HG03457 (cell line): ENCODE measurements at regions not wholly inside any gene's neighbourhood (a gene's known extent, or its start where the extent isn't known, plus 50 kb on each side); places are given as distances from the start of the nearest gene placed in this dataset.
"Not testable (repeated sequence)": the region's sequence is repeated elsewhere in the genome, so short reads cannot be mapped to it uniquely, and the experiment has no call there.

Experiments
- ATAC-seq: cut with Tn5 transposase; IDR thresholded peaks from one replicate; pipeline ENCODE4 v1.9.1; 2021; ENCODE audit warnings: moderate number of reproducible peaks; ENCODE audit not compliant: unreplicated experiment

DNA sequence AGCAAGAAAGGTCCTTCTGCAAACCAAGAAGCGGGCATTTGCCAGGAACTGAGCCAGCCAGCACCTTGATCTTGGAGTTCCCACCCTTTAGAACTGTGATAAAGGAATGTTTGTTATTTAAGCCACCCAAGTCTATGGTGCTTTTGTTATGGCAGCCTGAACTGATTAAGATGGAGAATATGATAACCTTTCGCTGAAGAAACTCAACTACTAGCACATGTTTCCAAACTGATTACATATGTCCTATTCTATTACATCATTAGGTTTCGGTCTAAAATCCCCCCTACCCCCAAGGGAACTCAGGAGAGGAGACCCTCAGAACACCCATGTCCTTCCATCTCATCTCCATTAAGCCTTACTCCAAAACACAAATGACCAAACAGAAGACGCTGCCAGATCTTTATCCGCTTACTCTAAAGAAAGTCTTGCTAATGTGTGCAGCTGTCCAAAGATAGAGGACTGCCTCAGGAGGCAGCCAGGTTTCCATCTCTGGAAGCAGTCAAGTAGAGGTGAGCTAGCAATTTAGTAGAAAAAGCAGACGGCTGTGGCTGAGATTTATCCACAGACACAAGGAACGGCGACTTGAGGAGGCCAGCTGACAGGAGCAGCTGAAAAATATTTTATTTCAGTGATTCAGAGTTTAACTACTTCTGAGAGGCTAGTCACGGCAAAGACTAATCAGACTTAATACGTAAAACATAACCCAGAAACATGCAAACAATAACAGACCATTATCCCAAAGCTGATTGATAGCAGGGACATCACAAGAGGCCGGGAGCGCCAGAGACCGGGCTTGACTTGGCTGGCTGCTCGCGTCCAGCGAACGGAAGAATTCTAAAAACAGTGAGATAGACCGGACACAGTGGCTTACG, 611.4 kb upstream of the CDH5 start:
- no peak for ATAC-seq

GRCh38 chr16:65752522-65752844, 614.0 kb upstream of the CDH5 start:
- no peak for ATAC-seq

DNA sequence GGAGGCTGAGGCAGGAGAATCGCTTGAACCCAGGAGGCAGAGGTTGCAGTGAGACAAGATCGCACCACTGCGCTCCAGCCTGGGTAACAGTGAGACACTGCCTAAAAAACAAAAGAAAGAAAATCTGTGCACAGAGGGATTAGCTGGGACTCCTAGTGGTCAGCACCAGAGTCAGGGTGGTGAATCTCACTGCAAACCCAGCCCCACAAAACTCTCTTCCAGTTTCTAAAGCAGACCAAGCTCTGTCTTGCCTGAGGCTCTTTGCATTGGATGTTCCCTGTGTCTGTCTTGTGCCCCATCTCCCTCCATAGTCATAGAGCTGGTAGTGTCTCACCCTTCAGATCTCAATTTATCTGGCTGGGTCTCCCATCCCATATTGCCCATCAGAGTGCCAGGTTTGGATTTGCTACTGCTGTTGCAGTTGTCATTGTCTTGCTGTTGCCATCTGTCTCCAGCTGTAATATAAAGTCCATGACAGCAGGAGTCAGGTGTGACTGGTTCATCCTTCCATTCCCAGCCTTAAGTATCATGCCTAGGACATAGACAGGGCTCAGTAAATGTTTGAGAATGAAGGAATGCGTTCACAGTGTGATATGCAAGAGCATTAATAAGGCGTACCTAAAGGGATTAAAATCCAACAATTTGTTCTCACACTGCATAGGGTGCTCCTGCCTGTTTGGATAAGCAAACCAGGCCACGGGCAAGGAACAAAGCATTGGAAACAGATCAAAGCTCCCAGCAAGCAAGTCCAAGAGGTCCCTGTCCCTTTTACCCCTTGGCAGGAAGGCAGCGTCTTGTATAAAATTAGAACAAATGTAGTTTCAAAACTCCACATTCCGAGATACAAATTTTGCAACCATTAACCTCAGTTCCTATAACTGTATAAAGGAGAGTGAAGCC, 614.6 kb upstream of the CDH5 start:
- ATAC-seq = no peak

DNA sequence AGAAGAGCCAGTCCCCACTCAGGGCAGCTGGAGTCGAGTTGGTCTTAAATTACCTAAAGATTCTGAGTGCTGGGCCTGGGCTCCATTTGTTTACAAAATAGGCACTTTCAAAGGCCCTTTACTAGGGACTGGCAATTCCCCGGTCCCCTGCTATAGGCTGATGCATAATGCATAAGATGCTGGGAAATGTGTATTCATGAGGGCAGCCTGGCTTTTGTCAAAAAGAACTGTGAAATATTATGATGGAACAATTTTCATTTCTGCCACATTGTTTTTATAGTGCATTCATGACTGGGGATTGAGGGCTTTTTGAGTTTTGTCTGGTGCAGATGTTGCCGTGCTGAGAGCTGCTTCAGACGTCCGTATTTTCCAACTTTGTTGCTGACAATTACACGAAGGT, 617.0 kb upstream of the CDH5 start:
- ATAC-seq = no peak

- no peak for ATAC-seq
Measured at GRCh38 chr16:65746941-65747340, 619.5 kb upstream of the CDH5 start.

DNA sequence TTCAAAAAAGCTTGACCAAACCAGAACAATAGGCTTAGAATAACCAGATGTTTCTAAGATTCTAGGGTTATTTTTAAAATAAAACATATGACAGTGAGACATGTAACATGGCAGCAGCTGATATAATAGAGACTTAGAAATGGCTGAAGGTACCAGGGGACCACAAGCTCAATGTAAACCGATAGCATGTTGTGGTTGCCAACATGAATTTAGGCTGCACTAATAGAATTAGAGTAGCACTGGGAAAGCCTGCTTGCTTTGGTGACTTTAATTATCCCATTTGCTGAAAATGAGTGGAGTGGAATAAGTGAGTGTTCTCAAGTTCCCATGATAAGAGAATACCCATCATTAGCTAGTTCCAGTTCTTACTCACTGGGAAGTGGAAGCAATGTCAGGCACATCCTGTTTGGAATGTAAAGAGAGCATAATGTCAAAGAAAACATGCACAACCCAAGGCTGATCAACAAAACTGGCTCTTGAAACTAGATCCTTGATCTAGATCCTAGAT, 621.2 kb upstream of the CDH5 start:
- ATAC-seq = no peak

DNA sequence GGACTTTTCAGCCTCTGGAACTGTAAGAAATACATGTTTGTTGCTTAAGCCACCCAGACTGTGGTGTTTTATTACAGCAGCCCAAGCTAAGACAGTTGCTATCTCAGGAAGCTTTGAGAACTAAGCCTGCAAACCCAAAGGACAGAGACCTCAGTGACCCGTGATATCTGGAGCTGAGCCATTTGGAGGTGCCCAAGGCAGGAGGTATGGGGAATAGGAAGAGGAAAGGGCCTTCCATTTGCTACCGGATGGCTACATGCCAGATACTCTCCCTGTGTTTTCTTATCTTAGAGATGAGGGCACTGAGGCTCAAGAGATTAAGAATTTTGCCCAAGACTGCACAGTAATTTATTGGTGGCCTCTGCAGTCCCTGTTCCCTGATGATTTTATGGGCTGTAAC, 622.1 kb upstream of the CDH5 start:
- ATAC-seq = no peak

DNA sequence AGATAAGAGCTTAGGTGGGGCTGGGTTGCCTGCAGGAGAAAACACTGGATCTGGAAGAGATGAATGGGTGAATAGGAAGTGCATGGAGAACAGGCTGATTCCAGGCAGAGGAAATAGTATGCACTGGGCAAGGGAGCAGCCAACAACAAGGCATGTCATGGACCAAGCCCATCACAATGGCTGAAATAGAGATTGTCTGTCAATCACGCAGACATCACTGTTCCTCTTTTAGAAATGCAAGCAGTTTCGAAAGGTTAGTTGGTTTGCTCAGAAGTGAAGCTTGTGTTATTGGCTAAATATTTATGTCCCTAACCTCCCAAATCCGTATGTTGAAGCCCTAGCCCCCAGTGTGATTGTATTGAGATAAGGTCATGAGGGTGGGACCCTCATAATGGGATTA, 621.7 kb upstream of the CDH11 start:
- no peak for ATAC-seq

DNA sequence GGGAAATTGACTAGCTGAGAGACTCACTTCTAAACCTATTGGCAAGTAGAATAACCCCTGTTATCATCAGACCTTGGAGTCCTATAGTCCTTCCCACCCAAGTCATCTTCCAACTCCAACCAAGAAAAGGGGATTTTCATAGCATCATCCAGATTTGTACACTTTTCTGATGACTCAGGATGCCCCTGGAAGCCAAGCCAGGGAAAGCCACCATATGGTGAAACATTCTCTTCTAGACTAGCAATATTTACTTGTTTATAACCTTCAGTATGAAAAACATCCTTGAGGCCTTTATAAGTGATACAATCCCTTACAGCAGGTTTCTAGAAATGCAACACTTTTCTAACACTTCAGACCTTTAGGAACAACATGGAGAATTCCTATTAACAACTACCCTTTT, 618.8 kb upstream of the CDH11 start:
- ATAC-seq = no peak

DNA sequence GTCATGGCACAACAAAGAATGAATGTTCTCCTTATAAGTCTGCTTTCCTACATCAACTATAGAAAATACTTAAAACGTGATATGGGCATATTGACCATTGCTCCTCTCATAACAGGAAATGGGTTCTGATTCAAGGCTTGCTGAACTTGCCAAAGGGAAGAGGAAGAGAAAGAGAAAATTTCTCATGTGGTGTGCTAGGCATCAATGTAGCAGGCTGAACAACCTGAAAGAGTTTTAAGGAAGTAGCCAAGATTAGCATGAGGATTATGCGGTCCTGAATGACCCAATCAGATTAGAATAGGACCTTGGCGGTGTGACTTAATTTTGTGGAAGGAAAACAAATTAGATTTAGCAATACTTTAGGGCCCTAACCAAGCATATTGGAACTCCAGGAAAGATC, 617.7 kb upstream of the CDH11 start:
- ATAC-seq = no peak

GRCh38 chr16:65737831-65738230, 616.0 kb upstream of the CDH11 start:
- no peak for ATAC-seq

GRCh38 chr16:65735615-65736014, 613.8 kb upstream of the CDH11 start:
- not testable (repeated sequence) for ATAC-seq

DNA sequence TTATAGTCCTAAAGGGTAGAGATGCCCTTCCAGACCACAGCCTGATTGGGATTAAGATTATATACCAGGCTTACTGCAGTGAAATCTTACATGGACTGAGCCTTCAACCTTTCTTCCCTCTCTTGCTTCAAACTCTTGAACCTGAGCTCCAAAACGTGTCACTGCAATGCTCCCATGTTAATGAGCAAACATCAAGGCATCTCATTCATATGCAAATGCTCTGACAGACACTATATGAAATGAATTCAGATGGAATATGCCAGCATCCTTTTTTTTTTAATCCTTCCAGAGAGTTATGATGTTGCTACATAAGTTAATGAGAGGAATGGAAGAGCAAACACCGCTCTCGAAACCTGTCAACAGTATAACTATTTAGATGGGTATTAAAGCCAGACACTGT, 611.9 kb upstream of the CDH11 start:
- no peak for ATAC-seq

DNA sequence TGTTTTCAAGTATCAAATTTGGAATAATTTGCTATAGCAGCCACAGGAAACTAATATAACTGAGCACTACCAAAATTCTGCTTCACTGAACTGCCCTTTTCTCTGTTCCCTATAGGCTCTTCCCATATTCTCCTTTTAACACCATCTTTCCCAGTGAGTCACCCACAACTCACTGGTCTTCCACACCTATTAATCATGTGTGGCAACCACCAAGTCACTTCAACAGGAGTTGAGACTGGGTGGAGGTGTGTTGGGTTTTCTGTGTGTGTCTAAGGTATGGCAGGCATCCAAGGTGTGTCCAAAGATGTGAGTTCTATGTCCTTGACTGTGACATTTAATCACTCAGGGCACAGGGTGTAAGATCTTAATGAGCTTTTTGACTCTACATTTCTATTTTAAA, 610.0 kb upstream of the CDH11 start:
- ATAC-seq = no peak

DNA sequence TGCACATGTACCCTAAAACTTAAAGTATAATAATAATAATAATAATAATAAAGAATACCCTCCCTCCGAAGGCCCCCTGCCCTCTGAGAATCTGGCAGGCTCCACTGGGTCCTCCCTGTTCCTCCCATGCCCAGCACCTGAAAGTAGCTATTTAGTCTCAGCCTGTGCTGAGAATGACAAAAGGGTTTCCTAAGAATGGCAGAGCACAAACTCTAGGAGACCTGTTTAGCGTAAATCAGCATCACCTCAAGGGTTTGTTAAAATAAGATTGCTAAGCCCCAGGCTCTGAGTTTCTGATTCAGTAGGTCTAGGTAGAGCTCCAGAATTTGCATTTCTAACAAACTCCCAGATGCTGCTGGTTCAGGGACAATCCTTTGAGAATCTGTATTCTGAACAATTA, 606.8 kb upstream of the CDH11 start:
- no peak for ATAC-seq

DNA sequence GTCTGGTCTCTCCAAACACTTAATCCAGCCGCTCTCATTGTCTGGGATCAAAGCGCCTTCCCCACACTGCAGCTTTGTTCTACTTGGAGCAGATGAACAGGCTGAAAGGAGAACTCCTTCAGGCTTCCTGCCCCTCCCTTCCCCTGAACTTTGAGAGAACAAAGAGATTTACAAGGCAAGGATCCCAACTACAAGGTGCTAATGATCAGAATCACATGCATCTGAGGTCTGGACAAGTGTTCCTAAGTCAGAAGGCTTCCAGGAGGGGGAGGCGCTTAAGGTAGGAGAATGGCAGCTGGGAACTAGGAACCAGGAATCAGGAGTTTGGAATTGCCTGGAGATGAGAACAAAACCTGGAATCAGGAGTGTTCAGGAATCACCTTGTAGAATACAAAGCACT, 606.3 kb upstream of the CDH11 start:
- ATAC-seq = no peak

GRCh38 chr16:65727534-65728137, 605.8 kb upstream of the CDH11 start:
- no peak for ATAC-seq

DNA sequence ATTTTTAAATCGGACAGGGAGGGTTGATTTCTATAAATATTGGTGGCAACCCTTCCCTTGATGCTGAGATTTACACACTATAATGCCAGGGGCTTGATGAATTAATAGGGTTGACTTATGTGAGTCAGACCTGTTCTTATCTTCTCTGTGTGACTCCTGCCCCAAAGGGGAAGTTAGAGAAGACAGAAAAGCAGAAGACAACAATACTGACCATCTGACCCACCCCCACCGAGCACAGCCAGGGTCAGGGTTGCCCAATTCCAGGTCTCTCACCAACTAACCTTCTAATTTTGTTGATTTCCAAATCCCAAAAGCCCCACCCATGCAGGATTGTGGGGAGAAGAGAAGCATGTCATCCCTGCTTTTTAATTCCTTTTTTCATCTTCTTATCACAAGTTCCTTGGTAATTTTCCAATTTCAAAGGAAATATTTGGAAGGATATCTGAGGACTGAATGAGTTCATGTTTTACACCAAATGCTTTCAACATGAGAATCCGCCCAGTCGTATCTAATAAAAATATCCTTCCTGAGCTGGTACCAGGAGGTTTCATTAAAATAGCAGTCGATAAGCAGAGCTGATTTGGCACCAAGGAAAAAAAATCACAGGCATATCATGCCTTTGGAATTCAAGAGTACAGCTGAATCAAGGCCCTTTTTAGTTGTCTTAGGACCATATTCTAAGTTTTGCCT, 603.4 kb upstream of the CDH11 start:
- no peak for ATAC-seq

DNA sequence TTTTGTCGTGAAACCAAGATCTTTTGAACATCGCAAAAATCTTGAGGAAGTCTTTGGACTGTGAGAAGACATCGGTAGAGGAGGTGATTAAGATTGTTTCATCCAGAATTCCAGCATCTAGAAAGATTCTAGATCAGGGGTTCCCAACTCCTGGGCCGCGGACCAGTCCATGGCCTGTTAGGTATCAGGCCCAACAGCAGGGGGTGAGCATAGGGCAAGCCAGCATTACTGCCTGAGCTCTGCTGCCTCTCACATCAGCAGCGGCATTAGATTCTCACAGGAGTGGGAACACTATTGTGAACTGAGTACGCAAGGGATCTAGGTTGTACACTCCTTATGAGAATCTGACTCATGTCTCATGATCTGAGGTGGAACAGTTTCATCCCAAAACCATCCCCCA, 600.6 kb upstream of the CDH11 start:
- ATAC-seq = no peak

DNA sequence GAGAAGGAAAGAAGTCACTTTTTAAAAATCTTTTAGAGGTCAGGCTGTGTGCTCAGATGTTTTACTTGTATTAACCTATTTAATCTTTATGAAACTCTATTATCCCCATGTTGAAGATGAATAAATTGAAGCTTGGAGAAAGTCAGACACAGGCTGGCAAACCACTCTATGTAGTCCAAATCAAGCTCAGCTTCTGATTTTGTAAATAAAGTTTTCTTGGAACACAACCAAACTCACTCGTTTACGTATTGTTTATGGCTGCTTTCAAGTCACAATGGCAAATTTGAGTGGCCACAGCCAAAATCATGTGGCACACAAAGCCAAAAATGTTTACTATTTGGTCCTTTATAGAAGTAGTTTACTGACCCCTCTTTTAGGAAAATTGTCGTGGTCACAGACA, 596.0 kb upstream of the CDH11 start:
- ATAC-seq = no peak
